ENCODE measurements at regions not wholly inside any gene's neighbourhood (a gene's known extent, or its start where the extent isn't known, plus 50 kb on each side); places are given as distances from the start of the nearest gene placed in this dataset.
A peak's percentile ranks its signal among the peaks of the same experiment; 100 is the strongest.
"Not testable (repeated sequence)": the region's sequence is repeated elsewhere in the genome, so short reads cannot be mapped to it uniquely, and the experiment has no call there.

- DNase-seq: not testable (repeated sequence)
Observed at GRCh38 chr4:28112691-28113335, 1252.2 kb downstream of the STIM2 start.

- not testable (repeated sequence) for DNase-seq
Observed at GRCh38 chr4:28113586-28113985, 1252.9 kb downstream of the STIM2 start.

DNA sequence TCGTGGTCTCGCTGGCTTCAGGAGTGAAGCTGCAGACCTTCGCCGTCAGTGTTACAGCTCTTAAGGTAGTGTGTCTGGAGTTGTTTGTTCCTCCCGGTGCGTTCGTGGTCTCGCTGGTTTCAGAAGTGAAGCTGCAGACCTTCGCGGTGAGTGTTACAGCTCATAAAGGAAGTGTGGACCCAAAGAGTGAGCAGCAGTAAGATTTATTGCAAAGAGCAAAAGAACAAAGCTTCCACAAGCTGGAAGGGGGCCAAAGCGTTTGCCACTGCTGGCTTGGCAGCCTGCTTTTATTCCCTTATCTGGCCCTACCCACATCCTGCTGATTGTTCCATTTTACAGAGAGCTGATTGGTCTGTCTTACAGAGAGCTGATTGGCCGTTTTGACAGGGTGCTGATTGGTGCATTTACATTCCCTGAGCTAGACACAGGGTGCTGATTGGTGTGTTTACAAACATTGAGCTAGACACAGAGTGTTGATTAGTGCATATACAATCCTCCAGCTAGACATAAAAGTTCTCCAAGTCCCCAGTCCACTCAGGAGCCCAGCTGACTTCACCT, 1256.0 kb downstream of the STIM2 start:
- DNase-seq: not testable (repeated sequence)

GRCh38 chr4:28117084-28117682, 1256.5 kb downstream of the STIM2 start:
- DNase-seq: no peak

- DNase-seq: no peak
Observed at GRCh38 chr4:28146191-28146590, 1285.5 kb downstream of the STIM2 start.

DNA sequence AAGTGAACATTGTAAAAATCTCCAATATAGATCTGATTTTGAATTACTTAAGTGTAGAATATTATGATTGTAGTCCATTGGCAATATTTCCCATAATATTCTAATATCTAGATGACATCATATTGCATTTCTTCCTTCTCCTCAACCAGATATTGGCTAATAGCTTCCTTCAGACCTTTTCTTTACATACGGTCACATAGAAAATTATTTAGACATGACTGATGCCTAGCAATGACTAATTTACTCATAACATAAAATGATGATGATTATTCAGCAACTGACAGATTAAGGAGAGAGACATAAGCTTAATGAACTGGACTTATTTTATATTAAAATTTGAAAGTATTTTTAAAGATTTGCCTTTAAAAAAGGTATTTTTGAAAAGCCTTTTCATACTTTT, 1287.6 kb downstream of the STIM2 start:
- no peak for DNase-seq

DNA sequence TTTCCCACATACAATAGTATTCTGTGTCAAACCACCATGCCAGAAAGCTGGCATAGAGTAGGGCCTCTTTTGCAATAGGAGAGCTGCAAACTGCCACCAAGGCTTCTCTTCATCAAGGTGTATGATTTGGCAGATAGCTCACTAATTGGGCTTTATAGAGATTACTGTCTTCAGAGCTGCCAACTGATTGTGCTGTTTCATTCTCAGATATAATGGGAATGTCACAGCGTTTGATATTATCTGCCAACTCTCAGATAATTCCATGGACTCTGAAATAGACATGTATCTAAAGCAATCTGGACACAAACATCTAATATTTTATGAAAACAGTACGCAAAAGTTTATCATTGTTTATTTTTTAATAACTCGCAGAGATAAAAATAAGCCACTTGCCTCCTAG, 1289.1 kb downstream of the STIM2 start:
- no peak for DNase-seq

DNA sequence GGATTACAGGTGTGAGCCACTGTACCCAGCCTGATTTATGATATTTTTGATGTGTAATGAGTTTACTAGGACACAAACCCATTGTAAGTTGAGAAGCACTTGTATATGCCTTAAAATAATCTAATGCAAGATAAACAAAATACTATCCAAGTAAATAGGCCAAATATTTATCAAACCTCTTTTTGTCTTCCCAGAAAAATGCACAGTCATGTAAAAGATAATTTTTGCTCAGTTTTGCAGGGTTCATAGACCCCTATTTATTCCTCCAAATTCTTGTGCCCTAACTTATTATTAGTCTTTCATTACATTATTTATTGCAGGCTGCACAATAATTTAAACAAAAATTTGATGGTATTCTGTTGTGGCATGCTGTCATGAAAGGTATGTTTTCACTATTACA, 1290.7 kb downstream of the STIM2 start:
- DNase-seq: no peak

DNA sequence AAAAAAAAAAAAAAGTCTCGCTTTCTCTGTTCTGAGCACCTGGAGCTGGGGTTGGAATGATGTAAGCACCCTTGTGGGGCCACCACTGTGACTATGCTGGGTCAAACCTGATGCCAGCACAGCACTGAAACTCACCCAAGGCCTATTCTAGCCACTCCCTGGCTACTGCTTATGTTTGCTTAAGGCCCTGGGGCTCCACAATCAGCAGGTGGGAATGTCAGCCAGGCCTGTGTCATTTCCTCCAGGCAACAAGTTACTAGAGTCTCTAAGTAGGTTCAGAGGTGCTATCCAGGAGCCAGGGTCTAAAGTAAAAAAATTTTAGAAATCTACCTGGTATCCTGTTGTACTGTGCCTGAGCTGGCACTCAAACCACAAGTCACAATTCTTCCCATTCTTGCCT, 1306.8 kb downstream of the STIM2 start:
- DNase-seq: no peak

- no peak for DNase-seq
Observed at GRCh38 chr4:28176942-28177341, 1316.3 kb downstream of the STIM2 start.

GRCh38 chr4:28177641-28178040, 1317.0 kb downstream of the STIM2 start:
- no peak for DNase-seq

- DNase-seq: no peak
Observed at GRCh38 chr4:28179126-28179525, 1318.5 kb downstream of the STIM2 start.

DNA sequence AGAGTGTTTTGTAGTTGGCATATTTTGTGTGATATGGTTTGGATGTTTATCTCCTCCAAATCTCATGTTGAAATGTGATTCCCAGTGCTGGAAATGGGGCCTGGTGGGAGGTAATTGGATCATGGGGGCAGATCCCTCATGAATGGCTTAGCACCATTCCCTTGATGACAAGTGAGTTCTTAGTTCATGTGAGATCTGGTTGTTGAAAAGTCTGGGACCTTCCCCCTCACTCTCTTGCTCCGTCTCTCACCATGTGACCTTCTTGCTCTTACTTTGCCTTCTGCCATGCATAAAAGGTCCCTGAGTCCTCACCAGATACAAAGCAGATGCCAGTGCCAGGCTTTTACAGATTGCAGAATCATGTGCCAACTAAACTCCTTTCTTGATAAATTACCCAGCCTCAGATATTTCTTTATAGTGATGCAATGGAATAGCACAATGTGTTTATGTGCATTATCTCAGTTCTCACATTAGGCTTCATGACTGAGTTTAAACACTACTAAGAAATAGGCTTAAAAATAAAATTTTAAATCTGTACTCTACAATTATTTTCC, 1348.8 kb downstream of the STIM2 start:
- DNase-seq: no peak

GRCh38 chr4:28211676-28212470, 1351.2 kb downstream of the STIM2 start:
- DNase-seq: no peak

DNA sequence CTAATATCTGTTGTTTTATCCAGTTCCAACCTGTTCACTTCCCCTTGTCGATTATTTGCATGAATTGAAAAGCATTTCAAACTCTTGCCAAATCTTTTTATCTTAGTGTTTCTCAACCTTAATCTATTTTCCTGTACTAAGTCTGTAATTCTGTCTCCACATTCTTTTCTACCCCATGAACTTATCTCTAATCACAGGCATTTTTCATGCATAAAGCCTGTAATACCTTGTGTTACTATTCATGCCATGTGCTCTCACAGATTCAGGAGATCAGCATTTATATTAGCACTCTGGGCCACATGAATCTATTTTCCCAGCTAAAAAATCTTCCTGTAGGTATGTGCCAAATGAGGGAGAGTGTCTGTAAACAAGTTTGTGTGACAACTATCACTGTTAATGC, 1360.9 kb downstream of the STIM2 start:
- no peak for DNase-seq

DNA sequence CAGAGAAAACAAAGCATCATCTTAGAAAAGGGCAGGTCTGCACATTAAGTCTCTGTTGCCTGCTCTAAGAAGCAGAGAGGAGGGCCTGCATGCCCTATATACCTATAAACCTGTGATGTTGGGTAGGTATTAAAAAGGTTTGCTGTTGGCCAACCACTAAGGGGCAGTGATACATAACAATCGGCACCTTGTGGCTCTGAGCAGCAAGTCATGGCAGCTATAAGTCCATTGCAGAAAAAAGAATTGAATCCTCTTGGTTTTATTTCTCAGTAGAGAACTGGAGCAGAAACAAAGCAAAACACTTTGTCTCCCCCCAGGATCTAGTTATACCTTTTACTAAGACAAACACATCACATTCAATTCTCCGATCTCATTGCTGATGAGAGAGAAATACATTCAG, 1364.4 kb downstream of the STIM2 start:
- DNase-seq: no peak

DNA sequence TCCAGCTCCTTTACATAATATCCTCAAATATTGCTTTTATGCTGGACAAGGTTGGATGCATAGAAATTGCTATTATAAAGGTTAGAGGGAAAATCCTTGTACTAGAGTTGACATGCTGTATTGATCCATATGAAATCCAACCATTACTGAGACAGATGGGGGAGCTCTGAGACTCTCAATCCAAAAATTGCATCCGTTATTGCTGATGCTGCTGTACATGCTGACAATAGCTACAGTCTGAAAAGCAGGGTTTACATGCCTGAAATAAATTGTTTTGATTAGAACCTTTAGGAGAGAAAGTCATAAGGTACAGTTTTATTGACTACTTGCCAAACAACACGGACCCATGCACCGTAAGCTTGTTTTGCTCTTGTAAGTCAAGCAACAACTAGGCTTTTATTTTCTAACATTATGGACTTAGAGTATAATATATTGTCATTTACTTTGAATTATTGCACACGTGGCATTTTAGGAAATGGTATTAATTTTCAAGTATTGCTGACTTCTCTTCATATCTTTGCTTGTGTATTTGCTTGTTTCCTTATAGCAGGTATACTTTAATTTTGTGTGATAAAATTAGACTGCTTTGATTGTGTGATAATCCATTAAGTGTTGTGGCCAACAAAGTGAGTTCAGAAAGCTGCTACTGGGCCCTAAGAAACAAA, 1365.2 kb downstream of the STIM2 start:
- no peak for DNase-seq

DNA sequence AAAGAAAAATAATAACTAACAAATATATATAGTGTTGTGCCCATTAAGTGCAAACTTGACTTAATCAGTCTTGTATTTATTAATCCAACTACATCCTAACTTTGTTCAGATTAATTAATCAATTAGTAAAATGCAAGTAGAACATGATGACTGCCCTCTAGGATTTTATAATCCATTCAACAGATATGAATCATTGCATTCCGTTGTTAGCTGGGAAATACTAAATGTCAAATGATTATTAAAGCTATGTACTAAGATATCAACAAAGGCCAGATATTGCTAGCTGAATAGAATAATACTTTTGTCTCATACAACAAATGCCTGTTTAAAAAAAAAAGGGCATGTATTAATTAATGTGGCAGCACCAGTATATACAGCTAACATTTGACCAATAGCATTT, 1366.3 kb downstream of the STIM2 start:
- DNase-seq: no peak

DNA sequence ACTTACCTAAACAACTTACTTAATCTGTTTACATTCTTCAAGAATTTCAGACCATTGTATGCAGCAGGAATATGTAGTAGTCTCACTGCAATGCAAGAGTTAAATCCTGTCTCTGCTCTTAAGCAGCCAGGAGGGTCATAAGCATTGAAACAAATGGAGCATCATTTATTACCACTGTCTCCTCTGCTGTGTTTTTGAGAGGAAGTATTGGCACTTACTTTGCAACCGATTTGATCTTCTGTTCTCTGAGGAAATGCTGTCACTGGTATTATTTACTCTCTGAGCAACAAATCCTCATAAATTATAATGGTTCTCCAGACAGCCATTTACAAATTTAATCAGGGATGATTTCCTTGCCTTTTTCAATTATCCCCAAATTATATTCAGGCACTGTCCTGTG, 1367.1 kb downstream of the STIM2 start:
- DNase-seq: no peak

GRCh38 chr4:28228561-28229491, 1368.2 kb downstream of the STIM2 start:
- no peak for DNase-seq

DNA sequence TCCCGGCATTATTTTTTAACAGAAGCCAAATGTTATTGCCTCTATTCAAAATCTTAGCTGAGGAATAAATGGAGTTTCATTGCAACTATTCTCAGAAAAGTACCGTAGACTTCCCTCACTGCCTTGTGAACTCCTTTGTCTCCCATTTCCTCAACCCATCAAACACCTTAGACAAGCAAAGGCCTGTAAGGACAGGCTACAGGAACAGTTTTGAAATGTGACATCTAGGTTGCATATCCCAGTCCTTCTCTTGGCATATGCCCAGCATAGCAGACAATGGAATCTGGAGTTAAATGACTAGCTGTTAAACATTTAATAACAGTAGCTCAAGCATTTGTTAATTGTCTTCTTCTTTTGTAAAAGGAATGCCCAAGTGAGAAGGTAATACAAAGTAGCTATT, 1371.7 kb downstream of the STIM2 start:
- no peak for DNase-seq

- DNase-seq: peak in 1 of 3 donors; percentile 2
Observed at GRCh38 chr4:28232951-28233350, 1372.3 kb downstream of the STIM2 start.

Data from suppressor macrophage treated with lipopolysaccharide for 1 hour (primary cell).